AG09309 (cell line): ENCODE measurements at regions not wholly inside any gene's neighbourhood (a gene's known extent, or its start where the extent isn't known, plus 50 kb on each side); places are given as distances from the start of the nearest gene placed in this dataset.
A peak's percentile ranks its signal among the peaks of the same experiment; 100 is the strongest.

ENCODE experiments used
- DNase-seq: peaks from one replicate; pipeline ENCODE4 v3.0.0-alpha.2; 2010; ENCODE audit warnings: low read depth
- H3K4me3 ChIP-seq: 2 replicates; pipeline ENCODE4 v1.5.1; 2011; ENCODE audit warnings: mild to moderate bottlenecking, low read depth, low read length, moderate library complexity; ENCODE audit not compliant: control insufficient read depth
- CTCF ChIP-seq: IDR thresholded peaks from 2 replicates; pipeline ENCODE4 v1.5.1; 2011; ENCODE audit warnings: mild to moderate bottlenecking, low read depth, low read length, inconsistent platforms; ENCODE audit not compliant: insufficient read depth, control insufficient read depth; ENCODE audit errors: missing control alignments

GRCh38 chr9:108543251-108543778 is 312.5 kb downstream of the ACTL7B start:
- no peak for TF ChIP-seq CTCF
- no peak for DNase-seq
- no peak overlapping the region for H3K4me3 ChIP-seq

GRCh38 chr9:108537756-108538155 is 318.0 kb downstream of the ACTL7B start:
- DNase-seq: no peak
- no peak for TF ChIP-seq CTCF
- no peak overlapping the region for H3K4me3 ChIP-seq

- no peak for TF ChIP-seq CTCF
- DNase-seq: no peak
- no peak overlapping the region for H3K4me3 ChIP-seq
Measured at GRCh38 chr9:108536836-108537601, 318.8 kb downstream of the ACTL7B start.

- peak; percentile 30 for TF ChIP-seq CTCF
- no peak overlapping the region for H3K4me3 ChIP-seq
- no peak for DNase-seq
Measured at GRCh38 chr9:108535526-108535925, 320.3 kb downstream of the ACTL7B start.

- H3K4me3 ChIP-seq: no peak overlapping the region
- DNase-seq: peak; percentile 65
- no peak for TF ChIP-seq CTCF
Measured at GRCh38 chr9:108534741-108535140, 321.0 kb downstream of the ACTL7B start.

GRCh38 chr9:108530141-108530540 is 325.6 kb downstream of the ACTL7B start:
- TF ChIP-seq CTCF: no peak
- DNase-seq: no peak
- H3K4me3 ChIP-seq: no peak overlapping the region

- TF ChIP-seq CTCF: no peak
- no peak for DNase-seq
Measured at GRCh38 chr9:108528231-108528630, 327.6 kb downstream of the ACTL7B start.

More at GRCh38 chr9:108528231-108528630, 327.6 kb downstream of the ACTL7B start:
- H3K4me3 ChIP-seq: no peak overlapping the region
